ENCODE measurements at regions not wholly inside any gene's neighbourhood (a gene's known extent, or its start where the extent isn't known, plus 50 kb on each side); places are given as distances from the start of the nearest gene placed in this dataset.
"Not testable (repeated sequence)": the region's sequence is repeated elsewhere in the genome, so short reads cannot be mapped to it uniquely, and the experiment has no call there.

- H3K27ac ChIP-seq = no peak overlapping the region
- no peaks in the 10 kb centered on the region for H3K36me3 ChIP-seq
- H3K4me3 ChIP-seq = no peak overlapping the region
- TF ChIP-seq POLR2A (IDR thresholded peaks at IDR 0.05) (no peak), POLR2AphosphoS5 (IDR thresholded peaks at IDR 0.05; ENCODE audit: insufficient read depth in 1 of 2, low read depth in 1 of 2) (no peak), CTCF (IDR thresholded peaks at IDR 0.05) (no peak)
- intact Hi-C loops (cut with DNase I) = no loop called here
- no peaks in the 10 kb centered on the region for H3K27me3 ChIP-seq
- H3K9me3 ChIP-seq = no peaks in the 10 kb centered on the region
- DNase-seq (ENCODE audit: extremely low spot score in 2 of 2) = peak in 1 of 2 donors; percentile 54
- no peaks in the 10 kb centered on the region for H3K4me1 ChIP-seq
Measured at GRCh38 chr10:2885288-2886278, 181.8 kb upstream of the PFKP start.

- H3K27ac ChIP-seq; H3K36me3 ChIP-seq; H3K9me3 ChIP-seq; H3K27me3 ChIP-seq; H3K4me1 ChIP-seq; intact Hi-C loops (cut with DNase I); H3K4me3 ChIP-seq: not testable (repeated sequence)
- peak in 1 of 2 donors; percentile 11 for DNase-seq (ENCODE audit: extremely low spot score in 2 of 2)
Measured at GRCh38 chr10:2883983-2884540, 183.3 kb upstream of the PFKP start.

GRCh38 chr10:2883238-2883637 lies 184.1 kb upstream of the PFKP start:
- TF ChIP-seq POLR2A (IDR thresholded peaks at IDR 0.05) (no peak), CTCF (IDR thresholded peaks at IDR 0.05) (no peak), POLR2AphosphoS5 (IDR thresholded peaks at IDR 0.05; ENCODE audit: insufficient read depth in 1 of 2, low read depth in 1 of 2) (no peak)
- Histone ChIP-seq H3K9me3 (no peaks in the 10 kb centered on the region), H3K36me3 (no peaks in the 10 kb centered on the region), H3K4me1 (no peaks in the 10 kb centered on the region), H3K4me3 (no peak overlapping the region), H3K27me3 (no peaks in the 10 kb centered on the region), H3K27ac (no peak overlapping the region)
- no peak for DNase-seq (ENCODE audit: extremely low spot score in 2 of 2)
- intact Hi-C loops (cut with DNase I) = no loop called here

- Histone ChIP-seq H3K4me3 (no peak overlapping the region), H3K27me3 (no peaks in the 10 kb centered on the region), H3K4me1 (no peaks in the 10 kb centered on the region), H3K9me3 (no peaks in the 10 kb centered on the region), H3K36me3 (no peaks in the 10 kb centered on the region), H3K27ac (no peak overlapping the region)
- intact Hi-C loops (cut with DNase I) = no loop called here
- DNase-seq (ENCODE audit: extremely low spot score in 2 of 2) = peak in 1 of 2 donors; percentile 40
- TF ChIP-seq CTCF (IDR thresholded peaks at IDR 0.05) = no peak
- TF ChIP-seq POLR2A (IDR thresholded peaks at IDR 0.05) = no peak
Measured at GRCh38 chr10:2882628-2883027, 184.7 kb upstream of the PFKP start.

- no peak for DNase-seq (ENCODE audit: extremely low spot score in 2 of 2)
- Histone ChIP-seq H3K4me1 (no peaks in the 10 kb centered on the region), H3K27me3 (no peaks in the 10 kb centered on the region), H3K9me3 (no peaks in the 10 kb centered on the region), H3K4me3 (no peak overlapping the region), H3K27ac (no peak overlapping the region), H3K36me3 (no peaks in the 10 kb centered on the region)
- intact Hi-C loops (cut with DNase I) = no loop called here
- no peak for TF ChIP-seq CTCF (IDR thresholded peaks at IDR 0.05)
- TF ChIP-seq POLR2AphosphoS5 (IDR thresholded peaks at IDR 0.05; ENCODE audit: insufficient read depth in 1 of 2, low read depth in 1 of 2) = no peak
- no peak for TF ChIP-seq POLR2A (IDR thresholded peaks at IDR 0.05)
Measured at GRCh38 chr10:2881720-2882620, 185.4 kb upstream of the PFKP start.

- H3K27ac ChIP-seq; H3K4me1 ChIP-seq; intact Hi-C loops (cut with DNase I); DNase-seq (ENCODE audit: extremely low spot score in 2 of 2); H3K36me3 ChIP-seq; H3K4me3 ChIP-seq; H3K27me3 ChIP-seq; H3K9me3 ChIP-seq: not testable (repeated sequence)
Measured at GRCh38 chr10:2880050-2880449, 187.3 kb upstream of the PFKP start.
